Activated T-helper 17 cell treated with anti-CD3 and anti-CD28 coated beads, Interleukin-2, amount 50 U/mL, for 72 hours (primary cell): ENCODE measurements at regions not wholly inside any gene's neighbourhood (a gene's known extent, or its start where the extent isn't known, plus 50 kb on each side); places are given as distances from the start of the nearest gene placed in this dataset.

Experiments
- ATAC-seq: fragments of 150-1000 bp; cut with Tn5 transposase; replicated peaks from 2 replicates; pipeline ENCODE4 v1.10.0; 2021; ENCODE audit warnings: mild to moderate bottlenecking, moderate library complexity
- H3K27ac Mint-ChIP-seq: one replicate; pipeline ENCODE4 v1.8.0; 2022; ENCODE audit warnings: mixed read lengths
- H3K27me3 Mint-ChIP-seq: one replicate; pipeline ENCODE4 v1.8.0; 2022; ENCODE audit warnings: mixed read lengths
- H3K36me3 Mint-ChIP-seq: one replicate; pipeline ENCODE4 v1.8.0; 2022; ENCODE audit warnings: low read depth, mild to moderate bottlenecking, mixed read lengths
- H3K4me1 Mint-ChIP-seq: one replicate; pipeline ENCODE4 v1.8.0; 2022; ENCODE audit warnings: mixed read lengths
- H3K4me3 Mint-ChIP-seq: one replicate; pipeline ENCODE4 v1.8.0; 2022; ENCODE audit warnings: mild to moderate bottlenecking, mixed read lengths
- H3K9me3 Mint-ChIP-seq: one replicate; pipeline ENCODE4 v1.8.0; 2022; ENCODE audit warnings: mixed read lengths

- no peak overlapping the region for H3K27ac Mint-ChIP-seq
- no peak overlapping the region for H3K4me3 Mint-ChIP-seq
- peaks cover 20% of the 10 kb centered on the region for H3K9me3 Mint-ChIP-seq
- no peaks in the 10 kb centered on the region for H3K27me3 Mint-ChIP-seq
- H3K36me3 Mint-ChIP-seq = no peaks in the 10 kb centered on the region
- H3K4me1 Mint-ChIP-seq = no peaks in the 10 kb centered on the region
- no peak for ATAC-seq
These were observed 689.6 kb upstream of the FOXG1 start for GRCh38 chr14:28077021-28077420.

GRCh38 chr14:28083389-28083788 is 683.2 kb upstream of the FOXG1 start:
- Mint-ChIP-seq H3K36me3 (no peaks in the 10 kb centered on the region), H3K4me1 (no peaks in the 10 kb centered on the region), H3K9me3 (peaks cover 5% of the 10 kb centered on the region)

GRCh38 chr14:28088125-28088524 is 678.5 kb upstream of the FOXG1 start:
- no peaks in the 10 kb centered on the region for H3K4me1 Mint-ChIP-seq
- peaks cover 14% of the 10 kb centered on the region for H3K9me3 Mint-ChIP-seq
- no peak overlapping the region for H3K27ac Mint-ChIP-seq
- H3K36me3 Mint-ChIP-seq = no peaks in the 10 kb centered on the region
- ATAC-seq = no peak
- no peak overlapping the region for H3K4me3 Mint-ChIP-seq
- no peaks in the 10 kb centered on the region for H3K27me3 Mint-ChIP-seq

More at GRCh38 chr14:28083389-28083788, 683.2 kb upstream of the FOXG1 start:
- ATAC-seq = no peak
- no peak overlapping the region for H3K27ac Mint-ChIP-seq
- no peak overlapping the region for H3K4me3 Mint-ChIP-seq
- no peaks in the 10 kb centered on the region for H3K27me3 Mint-ChIP-seq

- H3K4me1 Mint-ChIP-seq = no peaks in the 10 kb centered on the region
- H3K9me3 Mint-ChIP-seq = peaks cover 12% of the 10 kb centered on the region
- no peak overlapping the region for H3K27ac Mint-ChIP-seq
- no peaks in the 10 kb centered on the region for H3K36me3 Mint-ChIP-seq
- no peak for ATAC-seq
- H3K4me3 Mint-ChIP-seq = no peak overlapping the region
- H3K27me3 Mint-ChIP-seq = no peaks in the 10 kb centered on the region
These were observed 669.0 kb upstream of the FOXG1 start for GRCh38 chr14:28097585-28097984.

GRCh38 chr14:28098856-28099255 is 667.7 kb upstream of the FOXG1 start:
- Mint-ChIP-seq H3K36me3 (no peaks in the 10 kb centered on the region), H3K27me3 (no peaks in the 10 kb centered on the region), H3K4me3 (no peak overlapping the region), H3K9me3 (peaks cover 16% of the 10 kb centered on the region), H3K4me1 (no peaks in the 10 kb centered on the region), H3K27ac (no peak overlapping the region)
- no peak for ATAC-seq

- no peaks in the 10 kb centered on the region for H3K36me3 Mint-ChIP-seq
- H3K9me3 Mint-ChIP-seq = peaks cover 21% of the 10 kb centered on the region
- no peak overlapping the region for H3K27ac Mint-ChIP-seq
- H3K4me3 Mint-ChIP-seq = no peak overlapping the region
- no peak for ATAC-seq
- no peaks in the 10 kb centered on the region for H3K27me3 Mint-ChIP-seq
- no peaks in the 10 kb centered on the region for H3K4me1 Mint-ChIP-seq
These were observed 664.6 kb upstream of the FOXG1 start for GRCh38 chr14:28102001-28102400.

- no peaks in the 10 kb centered on the region for H3K27me3 Mint-ChIP-seq
- no peak for ATAC-seq
- peaks cover 21% of the 10 kb centered on the region for H3K9me3 Mint-ChIP-seq
- H3K36me3 Mint-ChIP-seq = no peaks in the 10 kb centered on the region
- no peak overlapping the region for H3K4me3 Mint-ChIP-seq
- H3K27ac Mint-ChIP-seq = no peak overlapping the region
- H3K4me1 Mint-ChIP-seq = no peaks in the 10 kb centered on the region
These were observed 663.8 kb upstream of the FOXG1 start for GRCh38 chr14:28102814-28103213.

GRCh38 chr14:28113311-28113710 is 653.3 kb upstream of the FOXG1 start:
- Mint-ChIP-seq H3K4me3 (no peak overlapping the region), H3K36me3 (no peaks in the 10 kb centered on the region), H3K9me3 (peaks cover 15% of the 10 kb centered on the region), H3K27ac (no peak overlapping the region), H3K4me1 (no peaks in the 10 kb centered on the region), H3K27me3 (no peaks in the 10 kb centered on the region)
- ATAC-seq = no peak

GRCh38 chr14:28116716-28117115 is 649.9 kb upstream of the FOXG1 start:
- Mint-ChIP-seq H3K36me3 (no peaks in the 10 kb centered on the region), H3K27me3 (no peaks in the 10 kb centered on the region), H3K9me3 (peaks cover 17% of the 10 kb centered on the region), H3K4me1 (no peaks in the 10 kb centered on the region), H3K4me3 (no peak overlapping the region), H3K27ac (no peak overlapping the region)
- ATAC-seq = no peak

GRCh38 chr14:28119849-28120248 is 646.7 kb upstream of the FOXG1 start:
- no peaks in the 10 kb centered on the region for H3K4me1 Mint-ChIP-seq
- H3K36me3 Mint-ChIP-seq = no peaks in the 10 kb centered on the region
- H3K9me3 Mint-ChIP-seq = peaks cover 25% of the 10 kb centered on the region
- no peak overlapping the region for H3K27ac Mint-ChIP-seq
- ATAC-seq = no peak
- no peaks in the 10 kb centered on the region for H3K27me3 Mint-ChIP-seq
- H3K4me3 Mint-ChIP-seq = no peak overlapping the region

GRCh38 chr14:28120391-28120790 is 646.2 kb upstream of the FOXG1 start:
- no peak overlapping the region for H3K27ac Mint-ChIP-seq
- no peak for ATAC-seq
- H3K4me1 Mint-ChIP-seq = no peaks in the 10 kb centered on the region
- no peak overlapping the region for H3K4me3 Mint-ChIP-seq
- peaks cover 23% of the 10 kb centered on the region for H3K9me3 Mint-ChIP-seq
- no peaks in the 10 kb centered on the region for H3K27me3 Mint-ChIP-seq
- H3K36me3 Mint-ChIP-seq = no peaks in the 10 kb centered on the region

- no peak for ATAC-seq
- H3K4me3 Mint-ChIP-seq = no peak overlapping the region
- H3K4me1 Mint-ChIP-seq = no peaks in the 10 kb centered on the region
- no peaks in the 10 kb centered on the region for H3K36me3 Mint-ChIP-seq
- H3K27me3 Mint-ChIP-seq = no peaks in the 10 kb centered on the region
- H3K9me3 Mint-ChIP-seq = peaks cover 18% of the 10 kb centered on the region
- no peak overlapping the region for H3K27ac Mint-ChIP-seq
These were observed 644.9 kb upstream of the FOXG1 start for GRCh38 chr14:28121512-28122297.

- no peaks in the 10 kb centered on the region for H3K27me3 Mint-ChIP-seq
- ATAC-seq = no peak
- H3K4me1 Mint-ChIP-seq = no peaks in the 10 kb centered on the region
- H3K4me3 Mint-ChIP-seq = no peak overlapping the region
- H3K36me3 Mint-ChIP-seq = no peaks in the 10 kb centered on the region
- H3K27ac Mint-ChIP-seq = no peak overlapping the region
- H3K9me3 Mint-ChIP-seq = peaks cover 31% of the 10 kb centered on the region
These were observed 635.8 kb upstream of the FOXG1 start for GRCh38 chr14:28130610-28131284.

- Mint-ChIP-seq H3K36me3 (no peaks in the 10 kb centered on the region), H3K27me3 (no peaks in the 10 kb centered on the region), H3K4me1 (no peaks in the 10 kb centered on the region), H3K27ac (no peak overlapping the region), H3K9me3 (peaks cover 19% of the 10 kb centered on the region), H3K4me3 (no peak overlapping the region)
- ATAC-seq = no peak
These were observed 628.2 kb upstream of the FOXG1 start for GRCh38 chr14:28138341-28138740.

- Mint-ChIP-seq H3K4me1 (no peaks in the 10 kb centered on the region), H3K36me3 (no peaks in the 10 kb centered on the region), H3K9me3 (peaks cover 8% of the 10 kb centered on the region), H3K27ac (no peak overlapping the region), H3K4me3 (no peak overlapping the region), H3K27me3 (no peaks in the 10 kb centered on the region)
- ATAC-seq = no peak
These were observed 624.9 kb upstream of the FOXG1 start for GRCh38 chr14:28141662-28142061.
